T-helper 2 cell treated with Interferon-gamma antibody and Interleukin-4, amounts not matched to agents 5 μg/mL and 100 μg/mL, for 36 hours (primary cell): ENCODE measurements at regions not wholly inside any gene's neighbourhood (a gene's known extent, or its start where the extent isn't known, plus 50 kb on each side); places are given as distances from the start of the nearest gene placed in this dataset.

Experiments used
- DNase-seq: peaks from one replicate; pipeline ENCODE4 v3.0.0; 2021; ENCODE audit warnings: low spot score
- H3K27ac Mint-ChIP-seq: one replicate; pipeline ENCODE4 v1.8.0; 2021; ENCODE audit warnings: mild to moderate bottlenecking, mixed read lengths
- H3K27me3 Mint-ChIP-seq: one replicate; pipeline ENCODE4 v1.8.0; 2021; ENCODE audit warnings: low read depth, mixed read lengths
- H3K36me3 Mint-ChIP-seq: one replicate; pipeline ENCODE4 v1.8.0; 2021; ENCODE audit warnings: low read depth, mixed read lengths
- H3K4me1 Mint-ChIP-seq: one replicate; pipeline ENCODE4 v1.8.0; 2021; ENCODE audit warnings: low read depth, mixed read lengths
- H3K4me3 Mint-ChIP-seq: one replicate; pipeline ENCODE4 v1.8.0; 2022; ENCODE audit warnings: mild to moderate bottlenecking, moderate library complexity, mixed read lengths
- H3K9me3 Mint-ChIP-seq: one replicate; pipeline ENCODE4 v1.8.0; 2021; ENCODE audit warnings: mixed read lengths

- Mint-ChIP-seq H3K36me3 (no peaks in the 10 kb centered on the region), H3K4me3 (no peak overlapping the region), H3K9me3 (no peaks in the 10 kb centered on the region), H3K4me1 (no peaks in the 10 kb centered on the region), H3K27me3 (no peaks in the 10 kb centered on the region), H3K27ac (no peak overlapping the region)
- DNase-seq = no peak
Observed at GRCh38 chr16:54697677-54698076, 233.0 kb upstream of the IRX5 start.

GRCh38 chr16:54696970-54697369 lies 233.7 kb upstream of the IRX5 start:
- Mint-ChIP-seq H3K4me1 (no peaks in the 10 kb centered on the region), H3K27ac (no peak overlapping the region), H3K4me3 (no peak overlapping the region), H3K9me3 (no peaks in the 10 kb centered on the region), H3K36me3 (no peaks in the 10 kb centered on the region), H3K27me3 (no peaks in the 10 kb centered on the region)
- no peak for DNase-seq

GRCh38 chr16:54696522-54696921 lies 234.1 kb upstream of the IRX5 start:
- H3K36me3 Mint-ChIP-seq = no peaks in the 10 kb centered on the region
- no peak for DNase-seq

GRCh38 chr16:54694651-54695050 lies 236.0 kb upstream of the IRX5 start:
- no peaks in the 10 kb centered on the region for H3K9me3 Mint-ChIP-seq
- no peaks in the 10 kb centered on the region for H3K36me3 Mint-ChIP-seq
- H3K4me3 Mint-ChIP-seq = no peak overlapping the region
- H3K4me1 Mint-ChIP-seq = no peaks in the 10 kb centered on the region
- H3K27me3 Mint-ChIP-seq = no peaks in the 10 kb centered on the region
- H3K27ac Mint-ChIP-seq = no peak overlapping the region
- no peak for DNase-seq

More at GRCh38 chr16:54696522-54696921, 234.1 kb upstream of the IRX5 start:
- Mint-ChIP-seq H3K4me1 (no peaks in the 10 kb centered on the region), H3K27me3 (no peaks in the 10 kb centered on the region), H3K9me3 (no peaks in the 10 kb centered on the region), H3K4me3 (no peak overlapping the region), H3K27ac (no peak overlapping the region)

GRCh38 chr16:54693864-54694263 lies 236.8 kb upstream of the IRX5 start:
- no peaks in the 10 kb centered on the region for H3K4me1 Mint-ChIP-seq

GRCh38 chr16:54690710-54691109 lies 240.0 kb upstream of the IRX5 start:
- H3K9me3 Mint-ChIP-seq = no peaks in the 10 kb centered on the region
- H3K36me3 Mint-ChIP-seq = no peaks in the 10 kb centered on the region
- no peak for DNase-seq

More at GRCh38 chr16:54693864-54694263, 236.8 kb upstream of the IRX5 start:
- no peak overlapping the region for H3K27ac Mint-ChIP-seq
- H3K4me3 Mint-ChIP-seq = no peak overlapping the region
- no peak for DNase-seq
- H3K27me3 Mint-ChIP-seq = no peaks in the 10 kb centered on the region
- H3K9me3 Mint-ChIP-seq = no peaks in the 10 kb centered on the region
- no peaks in the 10 kb centered on the region for H3K36me3 Mint-ChIP-seq

GRCh38 chr16:54690306-54690705 lies 240.4 kb upstream of the IRX5 start:
- Mint-ChIP-seq H3K27me3 (no peaks in the 10 kb centered on the region), H3K4me3 (no peak overlapping the region), H3K9me3 (no peaks in the 10 kb centered on the region), H3K27ac (no peak overlapping the region), H3K36me3 (no peaks in the 10 kb centered on the region), H3K4me1 (no peaks in the 10 kb centered on the region)
- DNase-seq = no peak

More at GRCh38 chr16:54690710-54691109, 240.0 kb upstream of the IRX5 start:
- Mint-ChIP-seq H3K27me3 (no peaks in the 10 kb centered on the region), H3K4me1 (no peaks in the 10 kb centered on the region), H3K27ac (no peak overlapping the region), H3K4me3 (no peak overlapping the region)

GRCh38 chr16:54689072-54689865 lies 241.4 kb upstream of the IRX5 start:
- H3K4me3 Mint-ChIP-seq = no peak overlapping the region
- H3K27ac Mint-ChIP-seq = no peak overlapping the region
- H3K4me1 Mint-ChIP-seq = no peaks in the 10 kb centered on the region
- no peaks in the 10 kb centered on the region for H3K9me3 Mint-ChIP-seq
- no peaks in the 10 kb centered on the region for H3K36me3 Mint-ChIP-seq
- no peak for DNase-seq
- H3K27me3 Mint-ChIP-seq = no peaks in the 10 kb centered on the region

- H3K4me1 Mint-ChIP-seq = no peaks in the 10 kb centered on the region
- DNase-seq = no peak
- no peak overlapping the region for H3K4me3 Mint-ChIP-seq
- no peaks in the 10 kb centered on the region for H3K9me3 Mint-ChIP-seq
- no peaks in the 10 kb centered on the region for H3K36me3 Mint-ChIP-seq
- no peaks in the 10 kb centered on the region for H3K27me3 Mint-ChIP-seq
- no peak overlapping the region for H3K27ac Mint-ChIP-seq
Observed at GRCh38 chr16:54688339-54688738, 242.3 kb upstream of the IRX5 start.

- no peak overlapping the region for H3K4me3 Mint-ChIP-seq
- no peaks in the 10 kb centered on the region for H3K27me3 Mint-ChIP-seq
- no peak for DNase-seq
- no peaks in the 10 kb centered on the region for H3K9me3 Mint-ChIP-seq
- no peaks in the 10 kb centered on the region for H3K36me3 Mint-ChIP-seq
- H3K27ac Mint-ChIP-seq = no peak overlapping the region
- H3K4me1 Mint-ChIP-seq = no peaks in the 10 kb centered on the region
Observed at GRCh38 chr16:54687043-54687899, 243.4 kb upstream of the IRX5 start.

- DNase-seq = no peak
- Mint-ChIP-seq H3K27me3 (no peaks in the 10 kb centered on the region), H3K36me3 (no peaks in the 10 kb centered on the region), H3K9me3 (no peaks in the 10 kb centered on the region), H3K4me3 (no peak overlapping the region), H3K4me1 (no peaks in the 10 kb centered on the region), H3K27ac (no peak overlapping the region)
Observed at GRCh38 chr16:54685682-54686081, 245.0 kb upstream of the IRX5 start.

- Mint-ChIP-seq H3K27me3 (no peaks in the 10 kb centered on the region), H3K4me1 (no peaks in the 10 kb centered on the region), H3K4me3 (no peak overlapping the region), H3K9me3 (no peaks in the 10 kb centered on the region), H3K27ac (no peak overlapping the region), H3K36me3 (no peaks in the 10 kb centered on the region)
- DNase-seq = no peak
Observed at GRCh38 chr16:54679531-54679930, 251.1 kb upstream of the IRX5 start.

- no peak for DNase-seq
- no peak overlapping the region for H3K27ac Mint-ChIP-seq
- H3K4me1 Mint-ChIP-seq = no peaks in the 10 kb centered on the region
Observed at GRCh38 chr16:54677308-54677950, 253.2 kb upstream of the IRX5 start.

GRCh38 chr16:54673313-54673712 lies 257.4 kb upstream of the IRX5 start:
- no peak overlapping the region for H3K27ac Mint-ChIP-seq
- H3K9me3 Mint-ChIP-seq = no peaks in the 10 kb centered on the region
- no peak overlapping the region for H3K4me3 Mint-ChIP-seq
- no peaks in the 10 kb centered on the region for H3K4me1 Mint-ChIP-seq
- H3K36me3 Mint-ChIP-seq = no peaks in the 10 kb centered on the region
- H3K27me3 Mint-ChIP-seq = no peaks in the 10 kb centered on the region
- DNase-seq = no peak

More at GRCh38 chr16:54677308-54677950, 253.2 kb upstream of the IRX5 start:
- Mint-ChIP-seq H3K27me3 (no peaks in the 10 kb centered on the region), H3K9me3 (no peaks in the 10 kb centered on the region), H3K36me3 (no peaks in the 10 kb centered on the region), H3K4me3 (no peak overlapping the region)
